LoVo (cell line): ENCODE measurements at regions not wholly inside any gene's neighbourhood (a gene's known extent, or its start where the extent isn't known, plus 50 kb on each side); places are given as distances from the start of the nearest gene placed in this dataset.
"Not testable (repeated sequence)": the region's sequence is repeated elsewhere in the genome, so short reads cannot be mapped to it uniquely, and the experiment has no call there.

Source experiments
- DNase-seq: peaks from one replicate; pipeline ENCODE4 v3.0.0-alpha.2; 2016; ENCODE audit warnings: low spot score

DNA sequence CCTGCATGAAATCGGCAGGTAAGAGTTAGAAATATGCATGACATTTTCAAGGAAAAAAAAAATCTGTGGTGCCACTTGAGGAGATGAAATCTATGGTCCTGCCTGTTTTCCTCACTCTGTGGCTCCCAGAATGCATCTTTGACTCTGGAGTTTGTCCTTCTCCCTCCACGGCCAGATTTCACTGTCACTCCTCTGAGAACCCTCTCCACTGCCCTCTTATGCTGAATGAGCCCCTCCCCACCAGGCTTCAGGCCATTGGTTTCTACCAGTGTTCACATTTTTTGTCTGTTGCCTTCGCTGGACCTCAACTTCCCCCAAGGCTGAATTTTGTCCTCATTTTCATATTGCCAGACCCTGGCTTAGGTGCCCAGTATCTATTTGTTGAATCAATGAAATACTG lies 235.0 kb downstream of the ZIC5 start:
- no peak for DNase-seq

GRCh38 chr13:99734013-99734693 lies 232.9 kb downstream of the TM9SF2 start:
- DNase-seq, result no peak

DNA sequence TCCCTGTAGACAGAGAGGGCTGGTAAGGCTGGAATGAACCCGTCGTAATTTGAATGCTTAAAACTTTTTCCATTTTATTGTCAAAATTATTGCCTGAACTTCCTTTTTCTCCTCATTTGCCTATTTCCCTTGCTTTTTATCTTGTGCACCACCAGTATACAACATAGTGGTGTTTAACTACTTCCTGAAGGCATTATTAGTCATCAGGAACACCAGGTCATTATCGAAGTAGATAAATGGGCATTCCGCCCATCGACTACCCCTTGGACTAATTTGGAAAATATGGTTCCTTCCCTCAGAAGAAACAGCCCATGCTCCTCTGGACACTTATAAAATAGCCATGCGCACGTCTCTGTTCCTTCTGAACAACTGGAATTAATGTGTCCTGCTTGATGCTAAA lies 232.1 kb downstream of the TM9SF2 start:
- DNase-seq, result no peak

DNA sequence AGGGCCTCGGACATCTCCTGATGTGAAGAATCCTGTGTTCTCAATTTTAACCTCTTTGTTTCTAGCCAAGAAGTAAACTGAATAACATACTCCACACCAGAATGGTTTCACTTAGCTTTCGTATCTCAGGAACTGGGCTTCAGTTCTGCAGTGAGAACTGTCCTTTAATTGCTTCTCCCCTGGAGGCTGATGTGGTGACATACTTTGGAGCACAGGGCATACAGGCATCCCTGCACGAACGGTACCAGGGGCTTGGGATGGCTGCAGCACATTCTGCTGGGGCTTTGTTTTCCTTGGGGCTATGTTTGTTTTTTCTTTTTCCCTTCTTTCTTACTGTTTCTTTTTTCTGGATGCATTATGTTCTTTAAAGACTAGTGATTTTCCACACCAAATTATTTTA lies 230.5 kb downstream of the TM9SF2 start:
- no peak for DNase-seq

DNA sequence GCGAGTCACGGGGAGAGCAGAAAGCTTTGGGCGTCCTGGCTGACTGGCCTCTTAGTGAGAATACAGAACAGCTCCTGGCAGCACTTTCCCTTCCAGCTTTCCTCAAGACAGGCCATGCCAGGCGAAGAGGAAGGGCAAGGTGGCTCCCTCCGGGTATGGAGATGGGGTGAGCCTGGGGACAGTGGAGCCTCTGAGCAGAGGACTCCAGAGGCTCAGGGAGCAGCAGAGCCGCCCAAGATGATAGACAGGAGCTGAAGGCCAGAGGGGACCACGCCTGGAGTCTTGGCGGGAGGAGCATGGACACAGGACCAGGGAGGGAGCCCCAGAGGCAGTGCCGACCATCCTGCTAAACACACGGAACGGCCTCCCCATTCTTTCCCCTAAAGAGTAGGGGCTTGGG lies 229.1 kb downstream of the TM9SF2 start:
- DNase-seq, result no peak

GRCh38 chr13:99729745-99730144 lies 228.5 kb downstream of the TM9SF2 start:
- DNase-seq, result no peak

DNA sequence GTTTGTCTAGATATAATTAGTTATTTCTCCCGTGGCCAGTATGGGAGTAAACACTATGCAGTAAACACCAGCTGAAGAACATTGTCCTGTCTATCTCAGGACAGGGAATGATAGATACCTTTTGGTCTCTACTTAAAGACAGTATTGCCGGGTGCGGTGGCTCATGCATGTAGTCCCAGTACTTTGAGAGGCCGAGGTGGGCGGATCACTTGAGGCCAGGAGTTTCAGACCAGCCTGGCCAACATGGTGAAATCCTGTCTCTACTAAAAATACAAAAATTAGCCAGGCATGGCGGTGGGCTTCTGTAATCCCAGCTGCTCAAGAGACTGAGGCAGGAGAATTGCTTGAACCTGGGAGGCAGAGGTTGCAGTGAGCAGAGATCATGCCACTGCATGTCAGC lies 226.4 kb downstream of the TM9SF2 start:
- DNase-seq, result not testable (repeated sequence)

DNA sequence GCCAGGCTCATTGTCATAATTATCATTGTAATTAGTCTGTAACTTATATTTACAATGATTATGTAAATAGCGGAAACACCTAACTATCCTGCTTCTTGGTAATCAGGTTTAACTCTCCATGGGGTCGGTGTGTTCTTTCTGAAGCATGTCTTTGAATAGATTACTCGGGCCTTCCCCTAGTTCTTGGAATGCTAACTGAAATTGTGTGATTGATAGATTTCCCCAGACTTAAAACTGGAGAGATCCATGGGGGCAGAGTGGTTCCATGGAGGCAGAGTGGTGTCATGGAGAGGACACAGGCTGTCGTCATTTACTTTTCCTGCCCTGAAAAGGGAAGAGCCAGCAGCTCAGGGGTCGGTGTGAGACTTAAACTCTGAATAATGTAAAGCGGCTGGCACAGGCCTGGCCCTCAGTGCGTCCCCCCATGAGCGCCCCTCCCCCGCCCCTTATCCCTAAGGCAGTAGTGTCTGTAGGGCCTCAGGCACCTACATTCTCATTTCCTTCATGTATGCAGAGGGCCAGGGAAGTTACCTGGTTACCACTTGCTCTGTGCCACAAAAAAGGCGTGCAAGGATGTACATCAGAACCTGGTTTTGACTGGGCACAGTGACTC lies 225.1 kb downstream of the TM9SF2 start:
- no peak for DNase-seq

- DNase-seq, result no peak
Observed at GRCh38 chr13:99725644-99726043, 224.4 kb downstream of the TM9SF2 start.

DNA sequence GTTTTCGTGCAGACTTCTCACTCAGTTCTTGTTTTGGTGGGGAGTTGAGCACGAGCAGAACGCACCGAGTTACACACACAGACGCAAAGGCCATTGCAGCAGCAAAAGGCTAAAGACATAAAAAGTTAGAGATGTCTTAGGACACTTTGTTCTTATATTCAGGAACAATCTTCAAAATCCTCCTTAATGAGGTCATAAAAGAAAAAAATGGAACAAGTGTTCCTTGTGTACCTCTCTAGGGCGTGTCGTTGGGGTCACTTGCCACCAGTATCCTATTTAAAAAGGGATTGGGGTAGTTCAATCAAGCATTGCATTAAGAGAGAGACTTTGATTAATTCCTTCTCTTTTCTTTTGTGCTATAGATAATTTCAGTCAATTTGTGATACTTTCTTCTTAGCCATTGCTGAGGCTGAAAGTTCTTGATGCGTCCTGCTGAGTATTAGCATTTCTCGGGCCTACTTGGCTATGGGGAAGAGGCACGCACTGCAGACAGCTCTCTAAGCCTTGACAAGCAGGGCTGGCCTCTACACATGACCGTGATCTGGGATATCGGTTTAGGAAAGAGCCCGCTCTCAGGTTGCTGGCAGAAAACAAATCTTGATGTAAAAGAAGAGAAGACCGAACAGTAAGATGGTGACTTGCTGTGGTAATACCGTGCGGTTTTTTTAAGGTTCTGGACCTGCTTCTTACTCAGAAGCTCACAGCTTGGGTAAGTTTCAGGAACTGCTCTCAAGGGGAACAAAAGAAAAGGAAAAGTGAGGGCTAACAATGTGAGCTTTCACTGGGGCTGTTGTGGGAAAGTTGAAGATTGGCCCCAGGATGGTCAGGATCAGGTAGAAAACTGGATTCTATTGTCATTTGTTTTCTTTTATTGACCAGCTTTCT lies 223.6 kb downstream of the TM9SF2 start:
- DNase-seq, result no peak

GRCh38 chr13:99723878-99724277 lies 222.6 kb downstream of the TM9SF2 start:
- no peak for DNase-seq

- DNase-seq, result no peak
Observed at GRCh38 chr13:99722931-99723330, 221.7 kb downstream of the TM9SF2 start.

- DNase-seq, result no peak
Observed at GRCh38 chr13:99722338-99722818, 221.1 kb downstream of the TM9SF2 start.

DNA sequence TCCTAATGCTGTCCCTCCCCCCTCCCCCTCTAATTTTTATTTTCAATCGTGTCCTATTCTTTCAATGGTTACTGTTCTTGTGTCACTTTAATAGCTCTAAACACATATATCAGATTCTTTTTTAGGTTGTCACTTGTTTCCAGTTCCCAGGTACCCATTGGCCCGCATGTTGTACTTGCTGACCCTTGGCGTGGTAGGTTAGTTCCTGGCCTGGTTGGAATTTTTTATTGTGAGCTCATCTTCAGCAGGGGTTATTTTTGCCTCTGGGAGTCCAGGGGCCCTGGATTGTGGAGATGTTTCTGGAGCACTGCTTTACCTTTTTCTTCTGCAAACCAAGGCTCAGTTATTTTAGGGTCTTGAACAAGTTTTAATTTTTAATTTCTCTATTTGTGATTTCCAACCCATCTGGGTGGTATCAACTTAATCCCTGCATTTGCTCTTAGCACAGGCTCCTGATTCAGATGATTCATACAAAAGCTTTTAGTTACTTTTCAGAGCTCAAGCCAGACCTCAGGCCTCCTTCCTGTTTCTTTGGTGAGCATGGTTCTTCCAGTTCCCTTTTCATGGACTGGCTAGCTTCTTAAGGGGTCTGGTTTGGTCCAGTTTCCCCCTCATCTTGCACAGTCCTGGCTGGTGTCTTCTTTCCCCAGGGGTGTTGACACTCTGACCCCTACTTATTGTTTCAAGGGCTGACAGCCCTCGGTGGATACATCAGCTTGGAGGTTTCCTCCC lies 220.5 kb downstream of the TM9SF2 start:
- DNase-seq, result no peak

GRCh38 chr13:99717959-99718674 lies 216.8 kb downstream of the TM9SF2 start:
- DNase-seq, result no peak

DNA sequence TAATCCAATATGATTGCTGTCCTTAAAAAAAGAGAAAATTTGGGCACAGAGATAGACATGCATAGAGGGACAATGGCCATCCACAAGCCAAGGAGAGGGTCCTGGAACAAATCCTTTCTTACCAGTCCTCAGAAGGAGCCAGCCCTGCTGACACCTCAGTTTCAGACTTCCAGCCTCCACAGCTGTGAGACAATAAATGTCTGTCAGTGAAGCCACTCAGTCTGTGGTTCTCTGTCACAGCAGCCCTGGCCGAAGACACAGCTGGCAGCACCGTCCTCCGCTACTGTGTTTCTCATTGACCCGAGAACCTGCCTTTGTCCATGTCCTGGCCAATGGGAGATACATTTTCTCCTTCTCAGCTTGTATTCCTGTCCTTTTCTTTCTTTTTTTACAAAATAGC lies 207.9 kb downstream of the TM9SF2 start:
- DNase-seq, result no peak

GRCh38 chr13:99704390-99704789 lies 203.1 kb downstream of the TM9SF2 start:
- no peak for DNase-seq

DNA sequence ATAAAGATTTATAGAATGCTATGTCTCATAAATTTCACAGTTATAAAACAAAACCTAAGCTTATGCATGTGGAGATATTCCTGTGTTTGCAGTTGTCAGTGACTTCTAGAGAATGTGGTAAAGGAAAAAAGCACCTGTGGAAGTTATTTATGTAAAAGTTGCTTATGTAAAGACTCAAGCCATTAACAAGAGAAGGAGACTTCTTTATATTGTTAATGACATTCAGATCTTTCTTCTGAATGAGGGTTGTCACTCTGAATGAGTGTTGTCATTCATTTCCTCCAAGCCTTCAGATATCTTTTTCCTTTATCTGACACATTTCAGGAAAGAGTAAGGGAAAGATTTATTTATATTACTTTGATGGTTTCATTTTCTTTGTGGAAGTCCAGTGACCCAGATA lies 202.6 kb downstream of the TM9SF2 start:
- no peak for DNase-seq

DNA sequence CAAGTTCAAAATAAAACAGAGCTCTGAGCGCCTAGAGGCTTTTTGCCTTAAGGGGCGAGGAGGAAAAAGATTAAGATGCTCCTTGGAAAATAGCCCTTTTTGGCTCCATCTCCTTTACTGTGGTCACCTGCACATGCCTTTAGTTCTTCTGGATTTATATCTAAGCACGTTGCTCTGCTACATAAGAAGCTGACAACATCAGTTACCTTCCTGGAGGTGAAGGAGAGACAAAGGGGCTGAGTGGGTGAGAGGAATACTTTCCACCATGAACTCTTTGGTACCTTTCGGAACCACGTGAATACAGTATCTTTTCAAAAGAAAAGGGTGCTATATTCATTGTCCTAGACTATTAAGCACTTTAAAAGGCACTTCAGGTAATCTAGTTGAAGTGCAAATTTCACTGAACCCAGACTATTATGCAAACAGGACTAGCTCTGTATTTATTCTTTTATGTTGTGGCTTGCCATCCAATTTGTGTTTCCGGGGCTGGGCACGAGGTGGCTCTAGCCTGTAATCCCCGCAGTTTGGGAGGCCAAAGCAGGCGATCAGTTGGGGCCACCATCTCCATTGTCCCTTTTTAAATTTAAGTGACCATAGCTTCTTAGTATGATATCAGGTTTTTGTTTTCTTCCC lies 201.5 kb downstream of the TM9SF2 start:
- no peak for DNase-seq

- no peak for DNase-seq
Observed at GRCh38 chr13:99700468-99700867, 199.2 kb downstream of the TM9SF2 start.

DNA sequence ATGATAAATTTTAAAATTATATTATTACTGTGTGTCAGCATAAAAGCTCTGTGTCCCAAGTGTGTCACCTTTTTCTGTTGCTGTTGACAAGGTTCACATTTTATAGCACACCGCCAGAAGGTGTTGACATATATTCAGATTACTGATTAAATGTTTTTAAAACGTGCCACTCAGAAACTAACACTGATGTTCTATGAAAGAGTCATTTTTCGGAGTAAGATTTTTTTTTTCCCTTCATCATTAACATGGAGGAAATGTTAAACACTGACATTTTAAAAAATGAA lies 197.5 kb downstream of the TM9SF2 start:
- no peak for DNase-seq
